Suprapubic skin (tissue), 4 donors: ENCODE measurements at regions not wholly inside any gene's neighbourhood (a gene's known extent, or its start where the extent isn't known, plus 50 kb on each side); places are given as distances from the start of the nearest gene placed in this dataset.

Experiments
- DNase-seq, 2 donors: peaks; one replicate each; pipeline ENCODE4 v3.0.0-alpha.2; 2019; ENCODE audit warnings: low spot score in 2 of 2
- H3K27ac ChIP-seq: fragments of 200-600 bp; sonication (generic); one replicate; pipeline ENCODE4 v1.5.1; 2019
- H3K27me3 ChIP-seq: fragments of 200-600 bp; sonication (generic); one replicate; pipeline ENCODE4 v1.5.1; 2019
- H3K36me3 ChIP-seq: fragments of 200-600 bp; sonication (generic); one replicate; pipeline ENCODE4 v1.5.1; 2019
- H3K4me1 ChIP-seq: fragments of 200-600 bp; sonication (generic); one replicate; pipeline ENCODE4 v1.5.1; 2019
- H3K4me3 ChIP-seq: fragments of 200-600 bp; sonication (generic); one replicate; pipeline ENCODE4 v1.5.1; 2019; ENCODE audit warnings: mild to moderate bottlenecking
- H3K9me3 ChIP-seq: fragments of 200-600 bp; sonication (generic); one replicate; pipeline ENCODE4 v1.5.1; 2019
- EP300 ChIP-seq: sonication (generic); formaldehyde crosslinking; IDR thresholded peaks from one replicate; pipeline ENCODE4 v1.6.1; 2017; ENCODE audit warnings: antibody characterized with exemption
- POLR2A ChIP-seq, 2 donors: fragments of 450-650 bp; IDR thresholded peaks; one replicate each; pipeline ENCODE4 v1.6.1; 2017; ENCODE audit warnings: antibody characterized with exemption in 2 of 2, mild to moderate bottlenecking in 2 of 2, moderate library complexity in 2 of 2
- POLR2AphosphoS5 ChIP-seq, 3 donors: sonication (generic); formaldehyde crosslinking; IDR thresholded peaks; one replicate each; pipeline ENCODE4 v1.6.1; 2017; ENCODE audit warnings: antibody characterized with exemption in 3 of 3
- WGBS: methylation state at CpG from one replicate; pipeline ENCODE4 v1.1.5; 2018; 5-methylcytosine and 5-hydroxymethylcytosine counted together
- TF ChIP-seq, protein P1 (sequence below), 2 donors: fragments of 200-600 bp in 1 of 2; fragments of 450-650 bp in 1 of 2; sonication (generic) in 1 of 2; IDR thresholded peaks; one replicate each; pipeline ENCODE4 v1.5.1; 2016 to 2019; ENCODE audit warnings: antibody characterized with exemption in 2 of 2, mild to moderate bottlenecking in 1 of 2, moderate library complexity in 1 of 2

GRCh38 chr16:8251298-8251697 lies 339.0 kb downstream of the TMEM114 start:
- H3K36me3 ChIP-seq = no peaks in the 10 kb centered on the region
- no peaks in the 10 kb centered on the region for H3K9me3 ChIP-seq
- no peak overlapping the region for H3K4me3 ChIP-seq
- no peak for DNase-seq
- H3K27me3 ChIP-seq = no peaks in the 10 kb centered on the region
- whole genome bisulfite sequencing = 62% methylated on average over 3 of the region's 3 CpGs
- TF ChIP-seq POLR2A (IDR thresholded peaks at IDR 0.05) = no peak
- no peak for TF ChIP-seq POLR2AphosphoS5 (IDR thresholded peaks at IDR 0.05)
- no peak for TF ChIP-seq EP300
- TF ChIP-seq, protein P1, sequence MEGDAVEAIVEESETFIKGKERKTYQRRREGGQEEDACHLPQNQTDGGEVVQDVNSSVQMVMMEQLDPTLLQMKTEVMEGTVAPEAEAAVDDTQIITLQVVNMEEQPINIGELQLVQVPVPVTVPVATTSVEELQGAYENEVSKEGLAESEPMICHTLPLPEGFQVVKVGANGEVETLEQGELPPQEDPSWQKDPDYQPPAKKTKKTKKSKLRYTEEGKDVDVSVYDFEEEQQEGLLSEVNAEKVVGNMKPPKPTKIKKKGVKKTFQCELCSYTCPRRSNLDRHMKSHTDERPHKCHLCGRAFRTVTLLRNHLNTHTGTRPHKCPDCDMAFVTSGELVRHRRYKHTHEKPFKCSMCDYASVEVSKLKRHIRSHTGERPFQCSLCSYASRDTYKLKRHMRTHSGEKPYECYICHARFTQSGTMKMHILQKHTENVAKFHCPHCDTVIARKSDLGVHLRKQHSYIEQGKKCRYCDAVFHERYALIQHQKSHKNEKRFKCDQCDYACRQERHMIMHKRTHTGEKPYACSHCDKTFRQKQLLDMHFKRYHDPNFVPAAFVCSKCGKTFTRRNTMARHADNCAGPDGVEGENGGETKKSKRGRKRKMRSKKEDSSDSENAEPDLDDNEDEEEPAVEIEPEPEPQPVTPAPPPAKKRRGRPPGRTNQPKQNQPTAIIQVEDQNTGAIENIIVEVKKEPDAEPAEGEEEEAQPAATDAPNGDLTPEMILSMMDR (IDR thresholded peaks at IDR 0.05) = no peak
- no peaks in the 10 kb centered on the region for H3K4me1 ChIP-seq
- H3K27ac ChIP-seq = no peak overlapping the region

DNA sequence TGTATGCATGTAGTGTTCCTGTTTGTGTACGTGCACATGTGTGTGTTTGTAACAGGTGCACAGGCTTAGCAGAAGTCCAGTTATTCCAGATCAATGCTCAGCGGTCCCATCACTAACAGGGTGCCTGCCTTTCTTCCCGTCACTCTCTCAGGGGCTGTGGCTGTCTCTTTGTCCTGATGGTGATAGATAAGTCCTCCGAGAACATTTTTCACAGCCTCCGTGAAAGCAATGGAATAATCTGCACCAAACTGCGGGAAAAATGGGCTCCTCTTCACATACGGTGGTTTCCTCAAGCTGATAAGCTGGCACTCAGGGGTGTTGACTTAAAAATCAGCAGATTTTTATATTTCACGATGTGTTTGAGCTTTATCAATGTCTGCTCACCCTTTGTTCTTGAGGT lies 342.3 kb downstream of the TMEM114 start:
- TF ChIP-seq, protein P1 (IDR thresholded peaks at IDR 0.05) = no peak
- TF ChIP-seq POLR2A (IDR thresholded peaks at IDR 0.05) = no peak
- TF ChIP-seq POLR2AphosphoS5 (IDR thresholded peaks at IDR 0.05) = no peak
- no peak for TF ChIP-seq EP300
- 43% methylated on average over 8 of the region's 8 CpGs for WGBS
- Histone ChIP-seq H3K4me3 (no peak overlapping the region), H3K27me3 (no peaks in the 10 kb centered on the region), H3K27ac (no peak overlapping the region), H3K36me3 (no peaks in the 10 kb centered on the region), H3K4me1 (no peaks in the 10 kb centered on the region), H3K9me3 (no peaks in the 10 kb centered on the region)
- DNase-seq = no peak

DNA sequence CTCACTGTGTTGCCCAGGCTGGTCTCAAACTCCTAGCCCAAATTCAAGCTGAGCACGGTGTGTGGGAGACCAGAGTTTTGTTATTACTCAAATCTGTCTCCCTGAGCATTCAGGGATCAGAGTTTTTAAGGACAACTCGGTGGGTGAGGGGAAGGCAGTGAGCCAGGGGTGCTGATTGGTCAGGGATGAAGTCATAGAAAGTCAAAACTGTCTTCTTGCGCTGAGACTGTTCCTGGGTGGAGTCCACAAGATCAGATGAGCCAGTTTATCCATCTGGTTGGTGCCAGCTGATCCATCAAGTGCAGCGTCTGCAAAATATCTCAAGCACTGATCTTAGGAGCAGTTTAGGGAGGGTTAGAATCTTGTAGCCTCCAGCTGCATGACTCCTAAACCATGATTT lies 346.3 kb downstream of the TMEM114 start:
- H3K4me1 ChIP-seq = no peaks in the 10 kb centered on the region
- 33% methylated on average over 4 of the region's 4 CpGs for WGBS
- H3K27ac ChIP-seq = no peak overlapping the region
- H3K36me3 ChIP-seq = no peaks in the 10 kb centered on the region
- TF ChIP-seq EP300 (no peak), POLR2A (IDR thresholded peaks at IDR 0.05) (no peak), POLR2AphosphoS5 (IDR thresholded peaks at IDR 0.05) (no peak)
- TF ChIP-seq, protein P1 (IDR thresholded peaks at IDR 0.05) = no peak
- H3K4me3 ChIP-seq = no peak overlapping the region
- DNase-seq = no peak
- H3K9me3 ChIP-seq = no peaks in the 10 kb centered on the region
- no peaks in the 10 kb centered on the region for H3K27me3 ChIP-seq

- no peaks in the 10 kb centered on the region for H3K4me1 ChIP-seq
- no peaks in the 10 kb centered on the region for H3K36me3 ChIP-seq
- TF ChIP-seq EP300 (no peak), POLR2A (IDR thresholded peaks at IDR 0.05) (no peak), POLR2AphosphoS5 (IDR thresholded peaks at IDR 0.05) (no peak)
- TF ChIP-seq, protein P1 (IDR thresholded peaks at IDR 0.05) = no peak
- H3K27ac ChIP-seq = no peak overlapping the region
- H3K27me3 ChIP-seq = no peaks in the 10 kb centered on the region
- no peak for DNase-seq
- WGBS = 26% methylated on average over 3 of the region's 3 CpGs
- H3K9me3 ChIP-seq = no peaks in the 10 kb centered on the region
- no peak overlapping the region for H3K4me3 ChIP-seq
Observed at GRCh38 chr16:8241408-8241807, 348.9 kb downstream of the TMEM114 start.

- WGBS = 46% methylated on average over 2 of the region's 2 CpGs
- no peak overlapping the region for H3K27ac ChIP-seq
- H3K4me1 ChIP-seq = no peaks in the 10 kb centered on the region
- H3K9me3 ChIP-seq = no peaks in the 10 kb centered on the region
- no peak for DNase-seq
- no peaks in the 10 kb centered on the region for H3K36me3 ChIP-seq
- TF ChIP-seq, protein P1 (IDR thresholded peaks at IDR 0.05) = no peak
- TF ChIP-seq EP300 (no peak), POLR2A (IDR thresholded peaks at IDR 0.05) (no peak), POLR2AphosphoS5 (IDR thresholded peaks at IDR 0.05) (no peak)
- no peak overlapping the region for H3K4me3 ChIP-seq
- H3K27me3 ChIP-seq = no peaks in the 10 kb centered on the region
Observed at GRCh38 chr16:8239443-8239842, 350.9 kb downstream of the TMEM114 start.
